ENCODE measurements at regions not wholly inside any gene's neighbourhood (a gene's known extent, or its start where the extent isn't known, plus 50 kb on each side); places are given as distances from the start of the nearest gene placed in this dataset.

DNA sequence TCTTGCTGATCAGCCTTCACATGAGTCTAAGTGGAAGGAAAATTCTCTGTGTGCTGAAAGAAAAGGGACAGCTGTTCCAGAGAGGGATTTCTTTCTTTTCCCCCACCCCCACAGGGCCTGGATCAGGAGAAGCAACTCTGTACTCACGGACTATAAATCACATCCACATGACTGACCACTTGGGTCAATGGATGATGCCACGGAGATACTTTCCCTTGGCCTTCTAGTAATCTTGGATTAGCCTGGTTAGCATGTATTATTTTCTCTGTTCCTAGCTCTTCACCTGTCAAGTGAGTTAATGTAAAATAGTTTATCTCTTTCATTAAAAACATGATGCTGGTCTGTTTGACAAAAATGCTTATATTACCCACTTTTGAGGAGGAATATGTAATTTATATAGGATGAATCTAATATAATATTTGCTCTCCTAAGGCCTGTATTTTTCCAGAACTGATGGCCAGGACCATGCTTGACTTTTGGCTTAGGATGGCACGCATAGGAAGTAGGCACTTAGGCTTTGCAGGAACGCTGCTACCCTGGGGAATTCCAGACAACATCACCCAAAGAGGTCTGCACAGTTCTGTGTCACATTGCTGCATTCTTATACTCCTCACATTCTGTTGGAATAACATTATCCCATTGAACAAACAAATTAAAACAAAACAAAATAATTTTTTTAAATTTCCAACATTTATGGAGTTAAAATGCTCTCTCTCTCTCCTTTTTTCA, 892.1 kb downstream of the TLE1 start:
- Histone ChIP-seq H3K9me3 (ENCODE audit: control insufficient read depth, low read depth, low read length) (no peaks in the 10 kb centered on the region), H4K5ac (ENCODE audit: insufficient read length, low read depth, low read length) (no peak overlapping the region), H3K9ac (ENCODE audit: extremely low read depth, insufficient read length, low read length) (no peak overlapping the region), H3K18ac (ENCODE audit: insufficient read length, low read depth, low read length) (no peak overlapping the region), H3K27me3 (ENCODE audit: insufficient read depth, low read length) (no peaks in the 10 kb centered on the region), H4K91ac (ENCODE audit: insufficient read length, low read depth, low read length) (no peak overlapping the region), H2BK15ac (ENCODE audit: low read depth, low read length) (no peak overlapping the region), H2BK5ac (ENCODE audit: insufficient read length, low read length) (no peak overlapping the region), H3K14ac (ENCODE audit: insufficient read depth, low read length) (no peak overlapping the region), H3K23ac (ENCODE audit: insufficient read length, low read depth, low read length) (no peak overlapping the region), H3K79me1 (ENCODE audit: insufficient read depth, low read depth, low read length, poor library complexity, severe bottlenecking) (no peaks in the 10 kb centered on the region), H2BK120ac (ENCODE audit: low read depth, low read length, poor library complexity, severe bottlenecking) (no peak overlapping the region), H3K4me1 (ENCODE audit: insufficient read depth, low read length) (no peaks in the 10 kb centered on the region; the same call in 1 of the 2 replicates), H3K23me2 (ENCODE audit: insufficient read length, low read depth, low read length, poor library complexity, severe bottlenecking) (no peaks in the 10 kb centered on the region), H4K20me1 (ENCODE audit: control insufficient read depth, insufficient read depth, insufficient read length) (no peaks in the 10 kb centered on the region), H2BK20ac (ENCODE audit: low read depth, low read length, poor library complexity, severe bottlenecking) (no peak overlapping the region), H2AFZ (ENCODE audit: low read length) (no peak overlapping the region), H3T11ph (ENCODE audit: low read length) (no peak overlapping the region), H3K79me2 (ENCODE audit: insufficient read depth, low read length) (no peaks in the 10 kb centered on the region), H4K8ac (replicated peaks; ENCODE audit: insufficient read length, low read depth, low read length) (no peak overlapping the region), H2BK12ac (ENCODE audit: insufficient read length, low read depth, low read length) (no peak overlapping the region), H3K4me2 (ENCODE audit: insufficient read depth, insufficient read length, low read length) (no peak overlapping the region), H3K56ac (ENCODE audit: insufficient read length, low read depth, low read length) (no peak overlapping the region), H2AK5ac (ENCODE audit: insufficient read length, low read length) (no peak overlapping the region), H3K27ac (ENCODE audit: insufficient read length, low read depth, low read length) (no peak overlapping the region), H3K4ac (ENCODE audit: low read depth, low read length) (no peak overlapping the region)
- TF ChIP-seq, protein P1, sequence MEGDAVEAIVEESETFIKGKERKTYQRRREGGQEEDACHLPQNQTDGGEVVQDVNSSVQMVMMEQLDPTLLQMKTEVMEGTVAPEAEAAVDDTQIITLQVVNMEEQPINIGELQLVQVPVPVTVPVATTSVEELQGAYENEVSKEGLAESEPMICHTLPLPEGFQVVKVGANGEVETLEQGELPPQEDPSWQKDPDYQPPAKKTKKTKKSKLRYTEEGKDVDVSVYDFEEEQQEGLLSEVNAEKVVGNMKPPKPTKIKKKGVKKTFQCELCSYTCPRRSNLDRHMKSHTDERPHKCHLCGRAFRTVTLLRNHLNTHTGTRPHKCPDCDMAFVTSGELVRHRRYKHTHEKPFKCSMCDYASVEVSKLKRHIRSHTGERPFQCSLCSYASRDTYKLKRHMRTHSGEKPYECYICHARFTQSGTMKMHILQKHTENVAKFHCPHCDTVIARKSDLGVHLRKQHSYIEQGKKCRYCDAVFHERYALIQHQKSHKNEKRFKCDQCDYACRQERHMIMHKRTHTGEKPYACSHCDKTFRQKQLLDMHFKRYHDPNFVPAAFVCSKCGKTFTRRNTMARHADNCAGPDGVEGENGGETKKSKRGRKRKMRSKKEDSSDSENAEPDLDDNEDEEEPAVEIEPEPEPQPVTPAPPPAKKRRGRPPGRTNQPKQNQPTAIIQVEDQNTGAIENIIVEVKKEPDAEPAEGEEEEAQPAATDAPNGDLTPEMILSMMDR (conservative IDR thresholded peaks at IDR 0.05), result no peak
- peaks cover 0 to 2% of the 10 kb centered on the region in 2 experiments; a peak in 2 of 5 replicates for H3K9me3 Mint-ChIP-seq
- H3K36me3 Mint-ChIP-seq (ENCODE audit: insufficient read depth in 1 of 3, low read depth in 3 of 3), result no peaks in the 10 kb centered on the region
- no CpG with 5 or more reads among the region's 4 CpGs for WGBS (ENCODE audit: extremely low coverage, insufficient read length, low lambda C conversion rate)
- peaks cover 17 to 25% of the 10 kb centered on the region in 2 experiments for H3K4me1 Mint-ChIP-seq
- DNase-seq, result no peak
- H3K27ac Mint-ChIP-seq, result no peak overlapping the region; a peak in 1 of 7 replicates
- no peak overlapping the region for H3K4me3 Mint-ChIP-seq
- H3K27me3 Mint-ChIP-seq (ENCODE audit: low read depth), result no peaks in the 10 kb centered on the region

Measured in H9 (cell line).